ENCODE measurements at regions not wholly inside any gene's neighbourhood (a gene's known extent, or its start where the extent isn't known, plus 50 kb on each side); places are given as distances from the start of the nearest gene placed in this dataset.

DNA sequence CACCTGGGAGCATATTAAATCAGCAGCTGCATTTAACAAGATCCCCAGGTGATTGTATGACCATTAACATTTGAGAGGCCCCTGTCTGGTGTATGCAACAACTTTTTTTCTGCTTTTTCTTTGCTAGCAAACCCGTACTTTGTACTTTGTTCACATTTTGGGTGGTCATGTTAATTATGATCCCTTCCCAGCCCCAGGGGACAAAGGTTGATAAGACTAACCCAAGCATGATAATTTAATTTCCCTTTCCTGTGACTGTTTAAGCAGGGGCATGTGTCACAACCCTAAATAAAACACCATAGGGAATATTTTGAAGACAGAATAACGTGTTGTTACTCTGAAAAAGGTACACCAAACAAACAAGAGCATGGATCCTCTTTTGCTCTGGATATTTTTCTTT lies 332.0 kb downstream of the PCDH18 start:
- no peak for DNase-seq

GRCh38 chr4:137198791-137199190 lies 333.5 kb downstream of the PCDH18 start:
- DNase-seq = no peak

GRCh38 chr4:137194670-137195069 lies 337.6 kb downstream of the PCDH18 start:
- DNase-seq = no peak

DNA sequence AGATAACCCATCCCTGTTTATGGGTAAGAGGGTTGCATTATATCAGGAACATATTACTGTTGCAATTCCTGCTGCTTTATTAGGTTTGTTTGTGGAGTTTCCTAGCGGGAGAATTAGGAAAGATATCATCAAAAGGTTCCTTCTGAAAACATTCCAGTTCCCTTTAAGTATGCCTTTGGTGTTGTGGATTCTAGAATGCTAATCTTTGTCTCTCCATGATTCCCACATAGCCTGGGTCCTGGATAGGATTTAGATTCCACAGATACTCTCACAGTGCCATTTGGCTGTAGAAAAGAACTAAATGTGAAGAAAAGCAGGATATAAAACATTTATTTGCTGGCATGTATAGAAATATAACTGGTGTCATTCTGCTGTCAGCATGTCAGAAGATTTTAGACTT lies 338.7 kb downstream of the PCDH18 start:
- no peak for DNase-seq

DNA sequence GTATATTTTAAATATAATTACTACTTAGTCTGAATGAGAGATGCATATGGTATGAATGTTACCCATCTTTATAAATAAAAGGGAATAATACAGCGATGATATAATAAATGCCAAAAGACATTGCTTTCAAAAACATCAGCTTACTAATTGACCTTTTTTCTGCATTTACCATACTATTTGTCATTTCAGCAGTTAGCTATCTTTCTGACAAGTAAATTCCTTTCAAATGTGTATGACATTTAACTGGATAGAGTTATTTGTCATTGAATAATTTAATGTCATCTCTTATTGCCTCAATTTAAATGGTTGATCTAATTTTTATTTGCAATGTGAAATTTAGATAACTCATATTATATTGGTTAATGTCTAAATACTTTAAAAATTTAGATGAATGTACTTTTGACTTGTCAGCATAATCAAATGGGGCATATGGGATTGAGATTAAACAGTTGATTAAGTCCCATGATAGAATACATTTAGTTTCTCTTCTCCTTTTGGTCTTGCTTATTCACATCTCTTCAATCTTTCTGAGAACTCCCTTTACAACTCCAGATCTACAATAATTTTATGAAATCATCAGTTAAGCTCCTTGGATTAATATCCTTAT lies 350.9 kb downstream of the PCDH18 start:
- no peak for DNase-seq

GRCh38 chr4:137180349-137180748 lies 351.9 kb downstream of the PCDH18 start:
- DNase-seq = no peak

DNA sequence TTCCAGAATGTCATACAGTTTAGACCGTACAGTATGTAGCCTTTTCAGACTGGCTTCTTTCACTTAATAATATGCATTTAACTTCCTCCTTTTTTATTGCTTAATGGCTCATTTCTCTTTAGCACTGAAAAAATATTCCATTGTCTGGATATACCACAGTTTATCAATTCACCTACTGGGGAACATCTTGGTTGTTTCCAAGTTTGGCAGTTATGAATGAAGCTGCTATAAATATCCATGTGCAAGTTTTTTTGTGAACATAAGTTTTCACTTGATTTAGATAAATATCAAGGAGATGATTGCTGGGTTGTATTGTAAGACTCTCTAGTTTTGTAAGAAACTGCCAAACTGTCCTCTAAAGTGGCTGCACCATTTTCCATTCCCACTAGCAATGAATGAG lies 375.5 kb downstream of the PCDH18 start:
- DNase-seq = no peak

DNA sequence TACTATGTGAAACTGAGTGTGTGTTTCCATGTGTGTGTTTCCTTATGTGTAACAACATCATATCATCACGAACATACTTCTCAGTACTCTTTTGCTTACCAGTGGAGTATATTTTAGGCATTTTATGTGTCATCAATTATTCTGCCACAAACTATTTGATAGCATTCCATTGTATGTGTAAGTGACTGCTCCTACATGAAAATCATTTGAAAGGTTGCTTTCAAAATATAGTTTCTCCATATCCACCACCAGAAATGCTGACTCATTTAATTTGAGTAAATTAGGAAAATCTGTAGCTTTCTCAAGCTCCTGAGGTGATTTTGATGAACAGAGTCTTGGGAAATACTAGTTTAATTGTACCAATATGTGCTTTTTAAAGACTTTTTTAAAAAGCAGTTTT lies 376.2 kb downstream of the PCDH18 start:
- no peak for DNase-seq

DNA sequence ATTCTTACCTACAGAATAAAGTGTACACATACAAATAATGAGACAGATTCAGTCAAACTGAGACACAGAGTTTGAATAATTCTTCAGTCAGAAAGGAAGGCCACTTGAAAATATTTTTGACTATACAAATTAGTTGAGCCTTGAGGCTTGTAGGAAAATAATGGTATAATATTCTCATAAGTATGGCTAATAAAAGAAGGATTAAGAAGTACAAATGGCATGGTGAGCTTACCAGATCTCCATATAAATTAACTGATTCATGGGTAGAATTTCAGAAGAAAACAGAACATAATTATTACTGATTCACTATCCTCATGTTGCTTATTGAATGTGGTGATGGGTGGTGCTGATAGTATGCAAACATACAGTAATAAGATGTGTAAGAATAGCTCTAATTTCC lies 401.1 kb downstream of the PCDH18 start:
- DNase-seq = no peak

DNA sequence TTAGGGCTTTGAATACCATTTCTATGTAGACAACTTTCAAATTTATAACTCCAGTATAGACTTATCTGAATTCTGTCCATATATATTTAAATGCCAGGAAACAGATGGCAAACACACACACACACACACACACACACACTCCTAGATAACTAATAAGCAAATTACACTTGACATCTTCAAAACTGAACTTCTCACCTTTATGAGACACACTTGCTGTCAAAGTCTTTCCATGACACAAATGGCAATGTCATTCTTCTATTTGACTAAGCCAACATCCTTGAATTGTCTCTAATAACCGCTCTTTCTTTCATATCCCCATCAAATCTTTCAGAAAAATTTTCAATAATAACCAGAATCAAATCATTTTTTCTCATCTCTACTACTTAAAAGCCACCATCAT lies 402.4 kb downstream of the PCDH18 start:
- DNase-seq = no peak

DNA sequence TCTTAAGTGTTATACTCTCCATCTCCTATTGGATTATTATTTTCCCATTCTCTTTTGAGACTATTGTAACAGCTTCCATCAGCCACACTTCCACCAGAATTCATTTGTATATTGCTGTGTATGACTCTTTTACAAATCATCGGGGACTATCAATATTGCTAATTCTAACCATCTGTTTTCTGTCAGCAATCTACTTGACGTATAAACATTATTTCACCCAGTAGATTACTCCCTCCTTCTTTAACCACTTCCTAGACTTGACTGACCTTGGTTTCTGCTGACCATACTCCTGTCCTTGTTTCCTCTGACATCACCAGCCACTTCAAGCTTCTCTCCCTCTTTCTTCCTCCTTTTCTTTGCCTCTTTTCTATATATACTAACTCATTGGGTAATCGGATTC lies 402.9 kb downstream of the PCDH18 start:
- DNase-seq = no peak

DNA sequence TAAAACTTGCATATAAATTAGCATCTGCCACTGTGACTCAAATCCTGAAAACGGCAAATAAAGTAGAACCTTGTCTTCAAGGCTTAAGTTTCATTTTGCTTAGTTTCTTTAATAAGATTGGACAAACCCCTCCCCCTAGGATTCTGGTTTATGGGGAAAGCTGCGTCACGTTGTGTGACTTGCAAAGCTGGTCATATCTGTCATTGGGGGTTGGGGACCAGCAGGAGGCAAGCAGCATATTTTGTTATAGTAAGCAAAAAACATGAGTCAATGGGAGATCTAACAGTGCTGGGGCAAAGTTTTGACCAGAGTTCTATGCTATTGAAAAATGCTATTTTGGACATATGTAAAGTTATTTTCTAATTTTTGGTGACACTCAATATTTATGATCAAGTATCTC lies 407.3 kb downstream of the PCDH18 start:
- no peak for DNase-seq

GRCh38 chr4:137124278-137124932 lies 407.9 kb downstream of the PCDH18 start:
- peak; percentile 13 to 74 for DNase-seq

- no peak for DNase-seq
Observed at GRCh38 chr4:137122876-137123275, 409.4 kb downstream of the PCDH18 start.

DNA sequence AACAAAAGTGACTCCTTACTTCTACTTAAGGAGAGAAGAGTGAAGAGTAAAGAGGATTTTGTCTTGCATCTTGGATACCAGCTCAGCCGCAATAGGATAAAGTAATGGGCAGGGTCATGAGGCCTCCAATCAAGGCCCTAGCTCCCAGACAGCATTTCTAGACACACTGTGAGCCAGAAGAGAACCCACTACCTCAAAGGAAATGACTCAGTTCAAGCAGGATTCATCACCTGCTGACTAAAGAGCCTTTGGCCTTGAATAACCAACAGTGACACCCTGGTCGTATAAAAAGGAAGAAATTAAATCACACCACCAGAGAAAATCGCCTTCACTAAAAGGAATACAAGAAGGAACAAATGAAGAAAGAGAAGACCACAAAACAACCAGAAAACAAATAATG lies 416.1 kb downstream of the PCDH18 start:
- no peak for DNase-seq

GRCh38 chr4:137106733-137107132 lies 425.6 kb downstream of the PCDH18 start:
- no peak for DNase-seq

- no peak for DNase-seq
Observed at GRCh38 chr4:137106287-137106686, 426.0 kb downstream of the PCDH18 start.

- DNase-seq = no peak
Observed at GRCh38 chr4:137090951-137091350, 441.3 kb downstream of the PCDH18 start.

DNA sequence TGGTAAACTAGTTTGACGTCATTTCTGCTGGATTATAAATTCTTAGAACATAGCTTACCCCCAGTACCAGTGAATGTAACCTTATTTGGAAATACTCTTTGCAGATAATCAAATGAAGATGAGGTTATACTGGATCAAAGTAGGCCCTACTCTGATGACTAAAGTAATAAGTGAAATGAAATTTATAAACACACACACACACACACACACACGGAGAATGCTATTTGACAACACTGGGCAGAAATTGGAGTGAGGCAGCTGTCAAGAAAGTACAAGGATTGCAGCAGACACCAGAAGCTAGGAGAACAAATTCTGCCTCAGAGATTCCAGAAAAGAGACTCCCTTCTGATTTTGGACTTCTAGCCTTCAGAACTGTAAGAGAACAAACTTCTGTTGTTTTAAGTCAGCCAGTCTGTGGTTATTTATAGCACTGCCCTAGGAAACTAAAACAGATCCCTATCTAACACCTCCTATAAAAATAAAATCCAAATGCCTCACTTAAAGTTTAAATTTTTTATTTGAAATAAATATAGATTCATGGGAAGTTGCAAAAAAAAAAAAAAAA lies 448.6 kb downstream of the PCDH18 start:
- no peak for DNase-seq

- no peak for DNase-seq
Observed at GRCh38 chr4:137082061-137082460, 450.2 kb downstream of the PCDH18 start.

DNA sequence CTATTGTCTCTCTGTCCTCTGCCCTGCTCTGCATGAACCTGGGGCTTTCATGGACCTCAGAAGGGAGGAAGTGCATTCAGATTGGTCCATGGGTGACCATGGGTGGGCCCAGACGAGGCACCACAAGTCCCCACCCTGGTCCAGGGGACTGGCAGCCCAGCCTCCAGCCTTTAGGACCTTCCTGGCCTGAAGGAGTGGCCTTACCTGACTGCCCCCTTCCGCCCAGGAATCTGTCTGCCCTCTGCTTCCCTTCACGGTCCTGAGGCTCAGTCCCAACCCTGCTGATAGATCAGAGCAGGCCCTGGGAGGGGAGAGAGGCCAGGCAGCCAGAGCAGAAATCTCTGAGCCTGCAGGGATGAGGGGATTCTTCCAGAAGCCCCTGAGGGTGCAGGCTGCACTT lies 455.4 kb downstream of the PCDH18 start:
- no peak for DNase-seq

DNA sequence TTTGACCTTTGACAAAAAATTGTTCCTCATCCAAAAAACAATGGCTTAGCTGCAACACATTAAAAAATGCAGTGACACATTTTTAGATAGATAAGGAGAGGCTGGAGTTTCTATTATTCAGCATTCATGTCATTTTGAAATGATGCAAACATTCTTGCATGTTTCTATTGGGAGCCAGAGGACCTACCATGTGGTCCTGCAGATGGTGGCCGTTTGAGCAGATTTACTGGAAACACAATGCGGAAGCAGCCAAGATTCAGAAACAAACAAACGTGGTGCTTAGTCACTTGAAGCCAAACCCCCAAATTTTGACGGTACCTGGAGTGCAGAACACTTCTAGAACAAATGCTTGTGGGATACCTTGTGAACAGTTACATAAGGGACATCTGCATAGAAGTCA lies 456.7 kb downstream of the PCDH18 start:
- DNase-seq = no peak

- DNase-seq = no peak
Observed at GRCh38 chr4:137070614-137071013, 461.7 kb downstream of the PCDH18 start.

DNA sequence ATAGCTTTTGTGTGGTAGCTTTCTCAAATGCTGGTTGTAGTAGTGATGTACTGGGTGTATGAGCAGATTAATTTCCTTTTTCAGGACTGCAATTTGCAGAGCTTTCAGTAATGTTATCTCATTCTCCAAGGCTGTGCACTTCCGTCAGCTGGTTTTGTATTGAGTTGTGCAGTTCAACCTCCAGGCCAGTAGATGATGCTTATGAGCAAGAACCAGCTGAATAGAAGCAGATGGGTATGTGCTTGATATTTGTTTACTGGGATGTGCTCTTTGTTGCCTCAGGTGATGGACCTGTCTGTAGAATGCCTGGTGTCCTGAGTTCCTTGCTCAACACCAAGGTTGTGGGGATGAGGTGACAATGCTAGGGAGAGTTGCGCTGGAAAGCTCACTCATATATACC lies 462.8 kb downstream of the PCDH18 start:
- no peak for DNase-seq

DNA sequence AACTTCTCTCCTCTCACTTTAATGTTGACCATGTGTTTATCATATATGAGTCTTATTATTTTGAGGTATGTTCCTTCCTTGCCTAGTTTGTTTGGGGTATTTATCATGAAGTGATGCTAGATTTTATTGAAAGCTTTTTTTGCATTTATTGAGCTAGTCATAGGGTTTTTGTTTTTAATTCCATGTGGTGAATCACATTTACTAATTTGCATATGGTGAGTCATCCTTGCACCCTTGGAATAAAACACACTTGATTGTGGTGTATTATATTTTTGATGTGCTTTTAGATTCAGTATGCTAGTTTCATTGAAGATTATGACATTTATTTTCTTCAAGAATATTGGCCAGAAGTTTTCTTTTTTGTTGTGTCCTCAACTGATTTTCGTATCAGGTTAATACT lies 464.6 kb downstream of the PCDH18 start:
- DNase-seq = no peak
